ENCODE measurements at regions not wholly inside any gene's neighbourhood (a gene's known extent, or its start where the extent isn't known, plus 50 kb on each side); places are given as distances from the start of the nearest gene placed in this dataset.

DNA sequence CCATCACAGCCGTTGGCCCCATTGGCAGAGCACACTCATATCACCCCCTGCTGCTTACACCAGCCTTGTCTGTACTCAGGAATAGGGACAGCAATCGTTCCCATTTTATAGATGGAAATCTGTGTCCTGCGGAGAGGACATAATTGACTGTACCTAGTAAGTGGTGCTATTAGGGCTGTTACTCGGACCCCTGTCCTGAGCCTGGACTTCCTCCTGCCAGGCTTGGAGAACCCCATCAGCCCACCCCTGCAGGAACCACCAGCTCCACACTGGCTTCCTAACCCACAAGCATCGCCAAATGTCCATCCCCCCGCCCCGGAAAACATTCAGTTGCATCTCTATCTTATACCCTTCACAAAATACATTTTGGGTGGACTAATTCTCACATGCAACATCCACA is 139.8 kb upstream of the RET start:
- TF ChIP-seq, protein P1, sequence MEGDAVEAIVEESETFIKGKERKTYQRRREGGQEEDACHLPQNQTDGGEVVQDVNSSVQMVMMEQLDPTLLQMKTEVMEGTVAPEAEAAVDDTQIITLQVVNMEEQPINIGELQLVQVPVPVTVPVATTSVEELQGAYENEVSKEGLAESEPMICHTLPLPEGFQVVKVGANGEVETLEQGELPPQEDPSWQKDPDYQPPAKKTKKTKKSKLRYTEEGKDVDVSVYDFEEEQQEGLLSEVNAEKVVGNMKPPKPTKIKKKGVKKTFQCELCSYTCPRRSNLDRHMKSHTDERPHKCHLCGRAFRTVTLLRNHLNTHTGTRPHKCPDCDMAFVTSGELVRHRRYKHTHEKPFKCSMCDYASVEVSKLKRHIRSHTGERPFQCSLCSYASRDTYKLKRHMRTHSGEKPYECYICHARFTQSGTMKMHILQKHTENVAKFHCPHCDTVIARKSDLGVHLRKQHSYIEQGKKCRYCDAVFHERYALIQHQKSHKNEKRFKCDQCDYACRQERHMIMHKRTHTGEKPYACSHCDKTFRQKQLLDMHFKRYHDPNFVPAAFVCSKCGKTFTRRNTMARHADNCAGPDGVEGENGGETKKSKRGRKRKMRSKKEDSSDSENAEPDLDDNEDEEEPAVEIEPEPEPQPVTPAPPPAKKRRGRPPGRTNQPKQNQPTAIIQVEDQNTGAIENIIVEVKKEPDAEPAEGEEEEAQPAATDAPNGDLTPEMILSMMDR (IDR thresholded peaks at IDR 0.05), result no peak
- no peak for TF ChIP-seq POLR2A (IDR thresholded peaks at IDR 0.05)

All from lower leg skin (tissue), 3 donors.